ENCODE measurements at regions not wholly inside any gene's neighbourhood (a gene's known extent, or its start where the extent isn't known, plus 50 kb on each side); places are given as distances from the start of the nearest gene placed in this dataset.
"Not testable (repeated sequence)": the region's sequence is repeated elsewhere in the genome, so short reads cannot be mapped to it uniquely, and the experiment has no call there.

- no peak for TF ChIP-seq CTCF (IDR thresholded peaks at IDR 0.05; ENCODE audit: borderline replicate concordance, control extremely low read depth, extremely low read depth, insufficient read depth, missing control alignments)
- DNase-seq (ENCODE audit: low spot score), result no peak
- in situ Hi-C loops (cut with MboI; ENCODE audit: low sequenced_read_pairs, unreplicated experiment), result no loop called here
Observed at GRCh38 chr12:127797918-127798317, 469.1 kb upstream of the TMEM132C start.

GRCh38 chr12:127802271-127802670 is 464.7 kb upstream of the TMEM132C start:
- no peak for TF ChIP-seq CTCF (IDR thresholded peaks at IDR 0.05; ENCODE audit: borderline replicate concordance, control extremely low read depth, extremely low read depth, insufficient read depth, missing control alignments)
- in situ Hi-C loops (cut with MboI; ENCODE audit: low sequenced_read_pairs, unreplicated experiment), result no loop called here
- DNase-seq (ENCODE audit: low spot score), result no peak

GRCh38 chr12:127803545-127803944 is 463.4 kb upstream of the TMEM132C start:
- in situ Hi-C loops (cut with MboI; ENCODE audit: low sequenced_read_pairs, unreplicated experiment), result no loop called here
- no peak for TF ChIP-seq CTCF (IDR thresholded peaks at IDR 0.05; ENCODE audit: borderline replicate concordance, control extremely low read depth, extremely low read depth, insufficient read depth, missing control alignments)
- DNase-seq (ENCODE audit: low spot score), result no peak

- TF ChIP-seq CTCF (IDR thresholded peaks at IDR 0.05; ENCODE audit: borderline replicate concordance, control extremely low read depth, extremely low read depth, insufficient read depth, missing control alignments), result no peak
- in situ Hi-C loops (cut with MboI; ENCODE audit: low sequenced_read_pairs, unreplicated experiment), result no loop called here
- no peak for DNase-seq (ENCODE audit: low spot score)
Observed at GRCh38 chr12:127809275-127809674, 457.7 kb upstream of the TMEM132C start.

GRCh38 chr12:127810041-127810440 is 456.9 kb upstream of the TMEM132C start:
- DNase-seq (ENCODE audit: low spot score), result no peak
- no peak for TF ChIP-seq CTCF (IDR thresholded peaks at IDR 0.05; ENCODE audit: borderline replicate concordance, control extremely low read depth, extremely low read depth, insufficient read depth, missing control alignments)
- in situ Hi-C loops (cut with MboI; ENCODE audit: low sequenced_read_pairs, unreplicated experiment), result no loop called here

GRCh38 chr12:127810459-127810858 is 456.5 kb upstream of the TMEM132C start:
- DNase-seq (ENCODE audit: low spot score); in situ Hi-C loops (cut with MboI; ENCODE audit: low sequenced_read_pairs, unreplicated experiment): not testable (repeated sequence)

GRCh38 chr12:127811988-127812387 is 455.0 kb upstream of the TMEM132C start:
- TF ChIP-seq CTCF (IDR thresholded peaks at IDR 0.05; ENCODE audit: borderline replicate concordance, control extremely low read depth, extremely low read depth, insufficient read depth, missing control alignments), result no peak
- no peak for DNase-seq (ENCODE audit: low spot score)
- in situ Hi-C loops (cut with MboI; ENCODE audit: low sequenced_read_pairs, unreplicated experiment), result no loop called here

Data from GM13976 (cell line).